ENCODE measurements at regions not wholly inside any gene's neighbourhood (a gene's known extent, or its start where the extent isn't known, plus 50 kb on each side); places are given as distances from the start of the nearest gene placed in this dataset.

DNA sequence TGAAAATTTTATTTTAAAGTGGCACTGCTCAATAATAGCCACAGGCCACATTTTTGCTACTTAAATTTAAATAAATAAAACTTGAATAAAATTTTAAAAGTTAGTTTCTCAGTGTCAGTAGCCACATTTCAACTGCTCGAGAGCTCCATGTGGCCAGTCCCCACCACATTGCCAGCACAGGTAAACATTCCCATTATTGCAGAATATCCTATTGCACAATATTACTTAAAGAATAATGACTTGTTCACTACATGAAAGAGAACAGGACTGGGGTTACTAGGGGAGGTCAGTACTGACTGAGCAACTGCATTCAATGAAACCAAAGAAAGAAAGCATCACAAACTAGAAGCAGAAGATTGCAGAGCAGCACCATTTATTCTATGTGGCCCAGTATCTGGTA, 2201.6 kb upstream of the TENM3 start:
- no peak overlapping the region for H3K4me3 ChIP-seq (replicated peaks; ENCODE audit: low read depth, low read length)
- no peak for DNase-seq (ENCODE audit: extremely low read depth, low read depth)
- TF ChIP-seq, protein P1, sequence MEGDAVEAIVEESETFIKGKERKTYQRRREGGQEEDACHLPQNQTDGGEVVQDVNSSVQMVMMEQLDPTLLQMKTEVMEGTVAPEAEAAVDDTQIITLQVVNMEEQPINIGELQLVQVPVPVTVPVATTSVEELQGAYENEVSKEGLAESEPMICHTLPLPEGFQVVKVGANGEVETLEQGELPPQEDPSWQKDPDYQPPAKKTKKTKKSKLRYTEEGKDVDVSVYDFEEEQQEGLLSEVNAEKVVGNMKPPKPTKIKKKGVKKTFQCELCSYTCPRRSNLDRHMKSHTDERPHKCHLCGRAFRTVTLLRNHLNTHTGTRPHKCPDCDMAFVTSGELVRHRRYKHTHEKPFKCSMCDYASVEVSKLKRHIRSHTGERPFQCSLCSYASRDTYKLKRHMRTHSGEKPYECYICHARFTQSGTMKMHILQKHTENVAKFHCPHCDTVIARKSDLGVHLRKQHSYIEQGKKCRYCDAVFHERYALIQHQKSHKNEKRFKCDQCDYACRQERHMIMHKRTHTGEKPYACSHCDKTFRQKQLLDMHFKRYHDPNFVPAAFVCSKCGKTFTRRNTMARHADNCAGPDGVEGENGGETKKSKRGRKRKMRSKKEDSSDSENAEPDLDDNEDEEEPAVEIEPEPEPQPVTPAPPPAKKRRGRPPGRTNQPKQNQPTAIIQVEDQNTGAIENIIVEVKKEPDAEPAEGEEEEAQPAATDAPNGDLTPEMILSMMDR (IDR thresholded peaks at IDR 0.05; ENCODE audit: low read depth, low read length, missing control alignments), result no peak

DNA sequence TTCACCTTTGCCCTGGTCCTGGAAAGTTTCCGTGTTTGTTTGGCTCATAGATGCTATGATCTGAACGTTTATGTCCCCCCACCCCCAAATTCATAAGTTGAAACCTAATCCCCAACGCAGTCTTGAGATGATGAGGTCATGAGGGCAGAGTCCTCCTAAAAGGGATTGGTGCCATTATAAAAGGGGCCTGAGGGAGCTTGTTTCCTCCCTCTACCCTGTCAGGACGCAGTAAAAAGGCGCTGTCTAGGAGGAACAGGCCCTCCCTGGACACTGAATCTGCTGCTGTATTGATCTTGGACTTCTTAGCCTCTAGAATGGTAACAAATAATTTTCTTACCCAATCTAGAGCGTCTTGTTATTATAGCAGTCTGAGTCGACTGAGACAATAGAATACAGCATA, 2190.6 kb upstream of the TENM3 start:
- TF ChIP-seq, protein P1 (IDR thresholded peaks at IDR 0.05; ENCODE audit: low read depth, low read length, missing control alignments), result no peak
- H3K4me3 ChIP-seq (replicated peaks; ENCODE audit: low read depth, low read length), result no peak overlapping the region
- no peak for DNase-seq (ENCODE audit: extremely low read depth, low read depth)

DNA sequence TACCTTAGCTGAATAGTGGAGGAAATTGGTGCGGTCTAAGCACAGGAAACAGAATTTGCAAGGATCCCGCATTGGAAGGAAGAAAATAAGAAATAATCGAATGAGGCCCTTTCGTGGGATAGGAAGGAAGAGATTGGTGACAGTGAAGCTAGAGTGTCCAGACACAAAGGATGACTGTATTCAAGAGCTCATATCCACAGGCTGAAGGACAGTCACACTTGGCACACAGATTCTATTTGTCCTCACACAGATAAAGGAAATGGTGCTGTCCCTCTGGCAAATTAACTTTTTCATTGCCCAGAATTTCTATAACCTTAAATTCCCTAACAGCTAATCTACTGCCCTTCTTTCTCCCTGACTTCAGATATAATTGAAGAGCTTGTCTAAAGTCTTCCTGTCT, 2188.9 kb upstream of the TENM3 start:
- no peak for DNase-seq (ENCODE audit: extremely low read depth, low read depth)
- H3K4me3 ChIP-seq (replicated peaks; ENCODE audit: low read depth, low read length), result no peak overlapping the region
- TF ChIP-seq, protein P1 (IDR thresholded peaks at IDR 0.05; ENCODE audit: low read depth, low read length, missing control alignments), result no peak

DNA sequence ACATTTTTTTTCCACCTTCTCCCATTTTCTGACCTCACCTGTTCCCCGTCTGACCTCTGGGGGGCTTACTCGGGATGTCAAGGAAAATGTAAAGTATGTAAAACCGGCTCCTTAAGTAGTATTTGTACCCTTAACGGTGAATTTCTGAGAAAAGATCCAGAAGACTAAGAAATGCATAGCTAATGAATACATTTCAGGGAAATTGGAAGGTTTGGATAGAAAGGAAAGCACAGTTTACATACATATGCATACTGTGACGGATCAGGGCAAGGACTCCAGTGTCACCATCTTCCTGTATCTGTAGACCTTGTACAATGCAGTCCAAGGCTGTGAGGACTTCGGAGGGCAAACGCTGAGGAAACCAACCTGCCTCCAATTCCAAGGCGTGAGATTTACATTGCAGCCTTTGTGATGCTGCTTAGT, 2185.9 kb upstream of the TENM3 start:
- H3K4me3 ChIP-seq (replicated peaks; ENCODE audit: low read depth, low read length), result no peak overlapping the region
- TF ChIP-seq, protein P1 (IDR thresholded peaks at IDR 0.05; ENCODE audit: low read depth, low read length, missing control alignments), result no peak
- DNase-seq (ENCODE audit: extremely low read depth, low read depth), result no peak

DNA sequence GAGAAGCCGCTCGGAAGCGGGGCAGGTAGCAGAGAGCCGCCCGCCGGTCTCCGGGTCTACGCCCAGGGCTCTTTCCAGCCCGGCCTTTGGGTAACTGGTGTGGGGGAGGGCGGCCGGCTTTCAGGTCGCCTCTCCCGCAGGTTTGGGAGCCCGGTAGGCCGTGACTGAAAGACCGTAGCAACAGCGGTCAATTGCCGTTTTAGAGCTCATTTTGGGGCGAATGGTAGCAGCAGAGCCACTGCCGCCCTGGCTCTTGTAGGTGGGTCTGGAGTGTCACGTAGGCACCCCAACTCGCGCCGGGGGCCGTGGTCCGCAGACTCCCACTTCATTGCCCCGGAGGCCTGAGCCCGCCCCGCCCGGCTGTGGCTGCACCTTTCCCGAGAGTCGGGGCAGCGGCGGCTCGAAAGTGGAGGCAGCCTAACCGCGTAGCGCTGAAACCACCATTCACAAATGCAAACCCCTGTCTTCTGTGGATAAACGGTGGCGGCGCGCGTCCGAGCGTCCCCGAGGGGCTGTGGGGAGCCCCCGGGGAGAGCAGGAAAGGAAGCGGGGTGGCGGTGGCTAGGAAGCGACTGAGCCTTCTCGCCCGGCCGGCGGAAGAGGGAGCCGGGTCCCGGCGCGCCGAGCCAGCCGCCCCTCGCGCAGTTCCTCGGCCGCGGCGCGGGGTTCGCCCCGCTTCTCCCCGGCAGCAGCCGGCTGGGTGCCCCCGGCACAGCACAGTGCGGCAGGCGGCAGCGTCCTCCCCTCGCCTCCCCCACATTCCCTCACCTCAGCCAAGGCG, 2185.1 kb upstream of the TENM3 start:
- peak overlapping the region; percentile 28 for H3K4me3 ChIP-seq (replicated peaks; ENCODE audit: low read depth, low read length)

DNA sequence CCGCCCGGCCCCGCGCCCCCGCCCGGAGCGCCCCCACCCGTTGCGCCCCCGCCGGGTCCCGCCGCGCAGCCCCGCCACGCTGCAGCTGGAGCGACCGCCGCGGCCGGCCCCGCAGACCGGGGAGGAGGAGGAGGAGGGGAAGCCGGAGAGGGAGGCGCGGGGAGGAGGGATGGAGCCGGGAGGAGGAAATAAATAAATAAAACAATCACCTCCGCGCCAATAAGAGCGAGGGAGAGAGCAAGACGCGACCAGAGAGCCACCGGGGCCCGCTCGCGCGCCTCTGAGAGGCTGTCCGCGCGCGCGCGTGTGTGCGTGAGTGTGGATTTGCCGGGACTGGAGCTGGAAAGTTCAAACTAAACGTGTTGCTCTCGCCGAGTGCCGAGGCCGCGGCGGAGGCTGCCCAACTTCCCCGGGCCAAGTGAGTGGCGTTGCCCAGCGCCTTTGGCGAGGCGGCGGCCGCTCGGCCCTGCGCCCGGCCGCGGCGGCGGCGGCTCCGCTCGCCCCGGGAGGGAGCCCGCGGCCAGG, 2184.4 kb upstream of the TENM3 start:
- H3K4me3 ChIP-seq (replicated peaks; ENCODE audit: low read depth, low read length), result peak overlapping the region; percentile 30
- TF ChIP-seq, protein P1 (IDR thresholded peaks at IDR 0.05; ENCODE audit: low read depth, low read length, missing control alignments), result no peak
- DNase-seq (ENCODE audit: extremely low read depth, low read depth), result no peak

More for the DNA sequence above, 2185.1 kb upstream of the TENM3 start:
- TF ChIP-seq, protein P1 (IDR thresholded peaks at IDR 0.05; ENCODE audit: low read depth, low read length, missing control alignments), result no peak
- no peak for DNase-seq (ENCODE audit: extremely low read depth, low read depth)

Data from HFF-Myc (cell line).